ENCODE measurements at regions not wholly inside any gene's neighbourhood (a gene's known extent, or its start where the extent isn't known, plus 50 kb on each side); places are given as distances from the start of the nearest gene placed in this dataset.

- no peak for DNase-seq (ENCODE audit: low read depth, low spot score)
Measured at GRCh38 chr17:14487068-14487467, 186.2 kb downstream of the HS3ST3B1 start.

- no peak for DNase-seq (ENCODE audit: low read depth, low spot score)
Measured at GRCh38 chr17:14482715-14483114, 181.8 kb downstream of the HS3ST3B1 start.

- DNase-seq (ENCODE audit: low read depth, low spot score) = no peak
Measured at GRCh38 chr17:14481664-14482063, 180.8 kb downstream of the HS3ST3B1 start.

GRCh38 chr17:14474591-14474990 lies 173.7 kb downstream of the HS3ST3B1 start:
- DNase-seq (ENCODE audit: low read depth, low spot score) = no peak

- no peak for DNase-seq (ENCODE audit: low read depth, low spot score)
Measured at GRCh38 chr17:14471052-14471451, 170.2 kb downstream of the HS3ST3B1 start.

GRCh38 chr17:14470417-14470816 lies 169.5 kb downstream of the HS3ST3B1 start:
- DNase-seq (ENCODE audit: low read depth, low spot score) = no peak

- no peak for DNase-seq (ENCODE audit: low read depth, low spot score)
Measured at GRCh38 chr17:14469971-14470370, 169.1 kb downstream of the HS3ST3B1 start.

GRCh38 chr17:14468858-14469257 lies 168.0 kb downstream of the HS3ST3B1 start:
- no peak for DNase-seq (ENCODE audit: low read depth, low spot score)

- no peak for DNase-seq (ENCODE audit: low read depth, low spot score)
Measured at GRCh38 chr17:14461227-14461548, 160.3 kb downstream of the HS3ST3B1 start.

GRCh38 chr17:14460516-14461226 lies 159.8 kb downstream of the HS3ST3B1 start:
- DNase-seq (ENCODE audit: low read depth, low spot score) = no peak

GRCh38 chr17:14459955-14460354 lies 159.1 kb downstream of the HS3ST3B1 start:
- no peak for DNase-seq (ENCODE audit: low read depth, low spot score)

GRCh38 chr17:14458724-14459123 lies 157.8 kb downstream of the HS3ST3B1 start:
- DNase-seq (ENCODE audit: low read depth, low spot score) = no peak

GRCh38 chr17:14454746-14455145 lies 153.9 kb downstream of the HS3ST3B1 start:
- DNase-seq (ENCODE audit: low read depth, low spot score) = no peak

- DNase-seq (ENCODE audit: low read depth, low spot score) = no peak
Measured at GRCh38 chr17:14452856-14453255, 152.0 kb downstream of the HS3ST3B1 start.

- DNase-seq (ENCODE audit: low read depth, low spot score) = no peak
Measured at GRCh38 chr17:14451729-14452191, 150.9 kb downstream of the HS3ST3B1 start.

- DNase-seq (ENCODE audit: low read depth, low spot score) = no peak
Measured at GRCh38 chr17:14448818-14449217, 147.9 kb downstream of the HS3ST3B1 start.

GRCh38 chr17:14446825-14447224 lies 145.9 kb downstream of the HS3ST3B1 start:
- DNase-seq (ENCODE audit: low read depth, low spot score) = no peak

GRCh38 chr17:14444915-14445314 lies 144.0 kb downstream of the HS3ST3B1 start:
- no peak for DNase-seq (ENCODE audit: low read depth, low spot score)

- DNase-seq (ENCODE audit: low read depth, low spot score) = no peak
Measured at GRCh38 chr17:14442798-14443528, 142.1 kb downstream of the HS3ST3B1 start.

GRCh38 chr17:14437176-14437575 lies 136.3 kb downstream of the HS3ST3B1 start:
- DNase-seq (ENCODE audit: low read depth, low spot score) = no peak

- DNase-seq (ENCODE audit: low read depth, low spot score) = no peak
Measured at GRCh38 chr17:14436266-14436665, 135.4 kb downstream of the HS3ST3B1 start.

- DNase-seq (ENCODE audit: low read depth, low spot score) = no peak
Measured at GRCh38 chr17:14434506-14434905, 133.6 kb downstream of the HS3ST3B1 start.

GRCh38 chr17:14432079-14432478 lies 131.2 kb downstream of the HS3ST3B1 start:
- no peak for DNase-seq (ENCODE audit: low read depth, low spot score)

Measured in astrocyte of the hippocampus (primary cell).